H4 (cell line): ENCODE measurements at regions not wholly inside any gene's neighbourhood (a gene's known extent, or its start where the extent isn't known, plus 50 kb on each side); places are given as distances from the start of the nearest gene placed in this dataset.
"Not testable (repeated sequence)": the region's sequence is repeated elsewhere in the genome, so short reads cannot be mapped to it uniquely, and the experiment has no call there.

ENCODE experiments used
- DNase-seq: peaks from one replicate; pipeline ENCODE4 v3.0.0-alpha.2; 2015; ENCODE audit warnings: low spot score

GRCh38 chrX:152079768-152080167 is 58.6 kb downstream of the MAGEA10 start:
- DNase-seq = no peak

GRCh38 chrX:152074163-152074562 is 64.2 kb downstream of the MAGEA10 start:
- no peak for DNase-seq

DNA sequence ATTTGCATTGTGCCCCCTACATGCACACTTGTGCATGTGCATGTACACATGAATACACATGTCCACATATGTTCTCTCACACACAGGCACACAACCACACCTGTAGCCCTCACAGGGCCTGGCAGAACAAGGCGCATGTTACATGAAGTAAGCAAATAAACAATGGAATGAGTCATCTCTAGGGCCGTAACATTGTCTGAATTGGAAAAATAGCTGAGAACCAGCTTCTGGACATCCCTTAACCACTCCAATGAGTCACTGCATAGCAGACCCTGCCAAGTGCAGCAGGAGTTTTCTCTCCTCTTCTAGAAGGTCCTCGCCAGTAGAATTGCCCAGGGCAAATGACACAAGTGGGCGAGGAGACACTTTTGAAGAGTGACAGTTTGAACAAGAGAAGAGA is 66.1 kb downstream of the MAGEA10 start:
- DNase-seq = peak; percentile 87

- DNase-seq = no peak
These were observed 68.2 kb downstream of the MAGEA10 start for GRCh38 chrX:152070144-152070543.

DNA sequence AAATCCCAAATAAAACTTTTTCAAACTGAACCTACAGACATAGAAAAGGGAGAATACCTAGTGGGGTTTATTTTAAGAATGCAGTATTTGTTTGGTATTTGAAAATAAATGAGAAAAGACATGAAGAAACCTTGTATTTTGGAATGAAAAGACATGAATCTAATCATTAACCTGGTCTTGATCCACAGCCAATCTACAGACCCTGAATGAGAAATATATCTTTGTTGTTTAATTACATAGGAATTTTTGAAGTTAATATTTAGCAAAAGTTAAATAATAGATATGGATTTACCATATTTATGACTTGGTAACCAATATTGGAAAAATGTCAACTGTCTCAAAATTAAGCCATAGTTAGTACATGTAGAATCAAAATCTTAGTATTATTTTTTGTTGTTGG is 76.8 kb downstream of the MAGEA10 start:
- DNase-seq = no peak

DNA sequence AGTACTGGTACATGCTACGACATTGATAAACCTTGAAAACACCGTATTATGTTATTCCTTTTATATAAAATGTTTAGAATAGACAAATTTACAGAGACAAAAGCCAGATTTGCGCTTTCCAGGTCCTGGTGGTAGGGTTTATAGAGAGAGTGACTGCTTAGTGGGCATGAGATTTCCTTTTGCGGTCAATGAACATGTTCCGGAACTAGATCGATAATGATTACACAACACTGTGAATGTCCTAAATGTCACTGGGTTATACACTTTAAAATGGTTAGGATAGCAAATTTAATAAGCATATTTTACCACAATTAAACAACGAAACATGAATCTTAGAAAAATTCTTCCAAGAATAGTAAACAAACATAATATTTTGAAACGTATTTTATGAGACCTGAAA is 77.3 kb downstream of the MAGEA10 start:
- DNase-seq = no peak

DNA sequence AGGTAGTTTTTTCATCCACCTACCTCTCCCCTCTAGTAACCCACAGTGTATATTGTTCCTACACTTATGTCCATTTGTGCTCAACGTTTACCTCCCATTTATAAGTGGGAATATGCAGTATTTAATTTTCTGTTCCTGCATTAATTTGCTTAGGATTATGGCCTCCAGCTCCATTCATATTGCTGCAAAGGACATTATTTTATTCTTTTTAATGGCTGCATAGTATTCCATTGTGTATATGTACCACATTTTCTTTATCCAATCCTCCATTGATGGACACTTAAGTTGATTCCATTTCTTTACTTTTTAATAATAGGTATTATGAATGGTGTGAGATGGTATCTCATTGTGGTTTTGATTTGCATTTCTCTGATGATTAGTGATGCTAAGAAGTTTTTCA is 76.1 kb upstream of the GABRE start:
- not testable (repeated sequence) for DNase-seq

DNA sequence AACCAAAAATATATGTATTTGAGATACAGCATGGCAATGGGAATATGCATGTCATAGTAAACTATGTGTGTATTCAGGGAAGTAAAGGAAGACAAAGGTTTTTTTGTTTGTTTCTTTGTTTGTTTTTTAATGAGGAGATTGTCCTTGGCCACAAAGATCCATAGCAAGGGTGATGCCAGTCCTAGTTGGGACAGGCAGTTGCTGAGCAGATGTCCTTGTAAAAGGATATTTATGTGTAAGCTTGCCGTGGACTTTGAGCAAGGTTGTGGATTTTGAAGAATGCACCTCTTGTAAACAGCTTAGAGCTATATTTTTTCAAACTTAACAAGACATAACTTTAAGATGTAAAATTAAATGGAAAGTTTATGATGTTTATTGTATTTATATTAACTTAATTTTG is 69.9 kb upstream of the GABRE start:
- no peak for DNase-seq

DNA sequence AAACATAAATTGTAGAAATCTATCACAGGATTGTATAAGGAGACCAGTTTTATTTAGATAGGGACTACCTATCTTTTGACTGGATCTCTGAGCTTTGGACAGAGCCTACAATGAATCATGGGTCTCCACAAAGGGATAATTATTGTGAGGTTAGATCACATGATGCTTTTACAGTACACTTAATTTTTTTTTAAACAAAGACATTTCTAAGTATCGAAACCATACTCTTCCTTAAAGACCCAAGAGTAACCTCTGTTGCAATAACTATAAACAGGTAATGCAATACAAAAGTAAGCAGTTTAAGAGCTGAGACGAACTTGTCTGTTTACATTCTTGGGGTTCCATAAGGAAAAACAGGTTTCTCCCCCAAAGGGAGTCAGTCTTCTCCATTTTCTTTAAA is 64.3 kb upstream of the GABRE start:
- peak; percentile 62 for DNase-seq

DNA sequence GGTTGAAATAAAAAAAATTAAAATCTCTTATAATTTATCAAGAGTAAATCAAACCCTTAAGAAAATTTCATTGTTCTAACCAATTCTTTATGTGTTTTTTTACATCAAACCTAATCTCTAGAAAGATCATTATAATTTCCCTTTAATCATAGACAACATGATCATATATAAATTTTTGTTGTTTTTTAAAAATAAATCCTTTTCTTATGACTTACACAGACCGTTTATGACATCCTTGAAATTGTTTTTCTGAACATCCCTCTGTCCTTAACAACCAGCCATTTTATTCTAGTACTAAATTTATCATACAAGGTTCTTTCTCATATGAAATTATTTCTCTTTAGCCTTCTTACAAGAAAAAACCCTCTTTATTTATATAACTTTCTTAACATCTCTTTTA is 62.7 kb upstream of the GABRE start:
- DNase-seq = no peak

GRCh38 chrX:152031346-152031745 is 56.9 kb upstream of the GABRE start:
- DNase-seq = not testable (repeated sequence)

DNA sequence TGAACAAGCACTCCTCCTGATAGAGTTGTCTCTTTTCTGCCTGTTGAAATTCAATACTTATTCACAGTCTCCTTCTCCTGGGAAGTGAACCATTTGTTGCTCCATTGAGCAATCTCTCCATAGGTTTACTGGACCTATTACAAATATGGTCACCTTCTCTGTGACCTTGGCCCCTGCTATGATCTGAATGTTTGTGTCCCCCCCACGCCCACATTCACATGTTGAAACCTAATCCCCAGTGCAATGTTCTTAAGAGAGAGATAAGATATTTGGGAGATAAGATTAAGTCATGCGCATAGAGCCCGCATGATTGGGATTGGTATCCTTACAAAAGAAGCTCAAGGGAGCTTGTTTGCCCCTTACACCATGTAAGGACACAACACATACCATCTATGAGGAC is 54.1 kb upstream of the GABRE start:
- no peak for DNase-seq

DNA sequence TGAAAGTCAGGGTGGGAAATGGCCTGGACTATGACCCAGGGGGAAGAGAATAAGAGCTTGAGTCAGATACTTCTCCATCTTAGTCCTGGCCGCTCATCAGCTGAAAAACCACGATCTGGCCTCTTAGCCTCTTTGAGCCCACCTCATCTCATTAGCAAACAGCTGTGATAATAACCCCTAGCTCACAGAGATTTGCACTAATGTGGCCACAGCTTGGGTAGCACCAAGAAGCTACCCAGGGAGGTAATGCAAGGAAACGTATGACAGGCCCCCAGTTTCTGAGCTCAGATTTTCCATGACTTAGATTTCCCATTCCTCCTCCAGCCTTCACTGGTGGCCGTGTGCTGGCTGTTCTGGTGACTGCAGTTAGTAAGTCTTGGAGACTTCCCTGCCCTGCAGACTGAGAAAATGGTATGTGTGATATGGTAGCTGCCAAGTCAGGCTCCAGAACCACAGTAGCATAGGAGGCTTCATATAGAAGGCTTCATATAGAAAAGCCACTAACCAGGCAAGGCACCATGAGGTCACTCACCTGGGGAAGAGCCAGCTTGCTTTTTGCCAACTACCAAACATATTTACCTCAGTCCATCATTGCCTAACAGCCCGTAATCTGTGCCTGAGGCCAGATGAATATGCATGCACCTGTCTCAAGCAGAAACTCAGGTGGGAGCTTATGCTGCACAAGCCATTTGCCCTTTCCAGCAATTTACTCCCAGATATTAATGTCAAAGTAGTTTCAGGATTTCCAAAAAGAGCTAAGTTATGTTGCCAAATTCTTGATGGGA is 51.4 kb upstream of the GABRE start:
- DNase-seq = no peak

GRCh38 chrX:152024710-152025109 is 50.2 kb upstream of the GABRE start:
- DNase-seq = no peak
